ENCODE measurements at regions not wholly inside any gene's neighbourhood (a gene's known extent, or its start where the extent isn't known, plus 50 kb on each side); places are given as distances from the start of the nearest gene placed in this dataset.
"Not testable (repeated sequence)": the region's sequence is repeated elsewhere in the genome, so short reads cannot be mapped to it uniquely, and the experiment has no call there.

DNA sequence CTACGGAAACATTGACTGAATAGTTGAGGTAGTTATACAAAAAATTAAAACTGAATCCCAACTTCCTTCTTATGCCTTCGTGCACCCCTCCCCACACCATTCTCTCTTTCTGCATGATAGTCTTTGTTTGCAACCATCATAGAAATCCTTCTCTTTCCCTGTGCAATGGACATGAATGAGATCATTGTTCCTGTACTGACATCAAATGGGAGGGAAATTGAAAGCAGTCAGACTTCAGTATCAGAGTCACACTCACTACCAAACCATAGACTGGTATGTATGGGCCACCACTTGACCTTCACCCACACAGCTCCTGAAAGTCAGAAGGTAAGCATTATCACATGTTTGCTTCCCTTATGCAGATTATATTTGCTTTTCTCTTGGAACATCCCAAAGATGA is 782.8 kb downstream of the BCL11A start:
- DNase-seq, result no peak

DNA sequence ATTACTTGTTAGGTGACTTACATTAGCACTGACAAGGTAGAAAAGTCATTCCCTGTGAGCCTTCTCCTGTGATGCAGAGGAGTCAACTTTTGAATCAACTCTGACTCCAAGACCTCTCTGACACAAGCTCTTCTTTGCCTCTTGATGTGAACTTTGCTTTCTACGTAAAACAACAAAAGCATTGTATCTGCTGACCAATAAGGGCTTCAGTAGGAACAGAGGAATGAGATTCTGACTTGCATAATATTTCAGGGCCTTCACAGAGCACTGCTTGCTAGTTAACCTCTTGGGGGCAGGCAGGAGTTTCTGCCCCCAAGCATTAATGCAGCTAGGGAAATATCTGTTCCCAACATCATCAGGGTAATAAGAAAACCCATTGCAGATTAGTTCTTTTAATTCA is 791.5 kb downstream of the BCL11A start:
- DNase-seq, result no peak

DNA sequence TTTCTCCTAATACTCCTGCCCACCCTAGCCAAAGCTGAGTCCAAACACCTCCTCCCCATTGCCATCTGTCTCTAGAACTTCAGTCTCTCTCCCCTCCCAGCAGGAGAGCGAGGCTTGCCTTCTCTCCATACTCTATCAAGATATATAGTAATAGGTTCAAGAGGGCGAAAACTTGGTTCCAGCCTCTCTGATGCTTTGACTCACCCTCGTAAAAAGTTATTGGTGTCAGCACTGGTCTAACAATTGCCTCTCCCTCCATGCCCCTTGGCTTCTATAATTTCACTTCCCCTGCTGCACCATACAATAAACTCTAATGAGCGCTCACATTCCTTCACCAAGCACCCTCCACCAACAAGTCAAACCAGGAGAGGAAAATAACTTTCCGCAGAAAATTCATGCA is 797.3 kb downstream of the BCL11A start:
- DNase-seq, result no peak

DNA sequence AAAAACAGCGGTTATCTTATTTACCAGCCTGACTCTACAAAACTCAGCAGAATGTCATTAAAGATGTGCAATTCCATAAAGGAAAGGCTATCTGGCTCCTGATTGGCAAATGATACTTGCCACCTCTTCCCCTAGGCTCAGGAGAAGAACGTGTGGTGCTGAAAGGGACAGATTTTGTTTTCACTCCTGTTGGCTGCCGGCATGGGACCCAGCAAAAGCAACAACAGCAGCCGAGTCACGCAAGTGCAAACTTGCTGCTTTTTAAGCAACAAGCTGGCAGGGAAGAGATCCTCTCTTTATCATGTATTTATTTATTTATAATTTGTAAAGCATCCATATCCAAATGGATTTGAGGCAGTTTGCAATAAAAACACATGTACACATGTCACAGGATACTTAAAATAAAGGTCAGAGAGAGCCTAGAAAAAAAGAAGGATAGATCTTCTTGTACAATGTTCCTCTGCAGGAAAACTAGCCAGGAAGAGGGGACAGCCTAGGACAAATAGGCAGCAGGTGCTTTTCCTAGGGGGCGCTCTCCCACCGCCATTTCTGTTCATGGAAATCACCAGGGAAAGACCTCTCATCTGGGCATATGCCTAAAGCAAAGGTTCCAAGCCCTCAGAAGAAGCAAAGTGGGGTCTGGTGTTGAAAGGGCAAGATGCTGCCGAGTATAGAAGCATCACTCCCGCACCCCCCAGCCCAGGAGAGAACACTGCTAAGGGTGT is 799.3 kb downstream of the BCL11A start:
- no peak for DNase-seq

DNA sequence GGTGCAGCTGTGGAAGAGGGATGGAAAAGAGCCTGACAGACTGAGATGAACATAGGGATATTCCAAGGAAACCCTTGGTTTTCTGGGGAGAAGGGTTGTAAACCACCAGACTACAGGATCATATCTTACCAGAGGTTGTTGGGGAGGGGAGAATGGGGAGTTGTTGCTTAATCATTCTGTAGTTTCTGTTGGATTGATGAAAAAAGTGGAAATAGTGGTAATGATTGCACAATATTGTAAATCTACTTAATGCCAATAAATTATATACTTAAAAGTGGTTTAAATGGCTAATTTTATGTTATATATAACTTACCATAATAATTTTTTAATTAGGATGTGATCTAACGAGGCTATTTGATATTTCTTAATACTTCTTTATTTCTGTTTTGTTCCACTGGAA is 800.9 kb downstream of the BCL11A start:
- no peak for DNase-seq

DNA sequence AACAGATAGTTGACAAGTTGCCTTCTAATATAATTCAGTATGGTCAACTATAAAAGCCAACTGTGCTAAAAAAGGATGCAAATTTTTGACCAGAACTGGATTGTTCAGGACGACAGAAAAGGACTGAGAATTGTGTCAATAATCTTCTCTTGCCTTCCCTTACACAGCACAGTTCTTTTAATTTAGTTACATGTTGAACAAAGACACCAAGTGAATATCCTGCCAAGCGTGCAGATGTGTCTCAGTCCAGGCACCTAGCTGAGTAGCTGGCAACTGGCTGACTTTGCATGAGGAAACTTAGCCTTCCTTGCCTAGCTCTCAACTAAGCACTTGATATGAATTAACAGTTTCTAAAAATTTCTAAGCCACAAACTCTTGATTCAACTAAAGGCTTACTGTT is 801.4 kb downstream of the BCL11A start:
- no peak for DNase-seq

DNA sequence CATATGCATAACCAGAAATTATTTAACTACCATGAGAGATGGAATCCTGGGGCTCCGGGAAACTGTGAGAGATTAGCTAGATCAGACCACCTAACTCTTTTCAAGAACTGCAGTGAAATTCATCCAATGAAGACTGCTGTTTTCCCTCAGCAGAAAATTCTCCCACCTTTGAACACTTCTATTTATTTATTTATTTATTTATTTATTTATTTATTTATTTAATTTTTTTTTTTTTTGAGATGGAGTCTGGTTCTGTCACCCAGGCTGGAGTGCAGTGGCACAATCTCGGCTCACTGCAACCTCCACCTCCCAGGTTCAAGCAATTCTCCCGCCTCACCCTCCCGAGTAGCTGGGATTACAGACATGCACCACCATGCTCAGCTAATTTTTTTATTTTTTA is 802.2 kb downstream of the BCL11A start:
- DNase-seq, result not testable (repeated sequence)

DNA sequence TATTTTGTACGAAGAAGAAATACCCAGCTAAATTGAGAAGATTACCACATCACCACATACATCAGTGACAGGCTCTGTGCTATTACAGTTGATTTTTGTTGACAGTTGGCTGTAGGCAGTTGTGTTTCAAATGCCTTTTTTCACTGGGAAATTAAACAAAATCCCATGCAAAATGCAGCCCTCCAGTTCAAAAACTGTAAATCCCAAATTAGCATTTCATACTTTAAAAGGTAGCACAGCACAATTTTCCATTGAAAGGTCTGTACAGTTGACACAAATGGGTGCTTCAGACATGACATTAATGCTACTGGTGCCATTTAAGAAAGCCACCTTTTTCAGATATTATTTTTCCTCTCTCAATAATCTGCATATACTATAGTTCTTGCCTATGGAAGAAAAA is 807.2 kb downstream of the BCL11A start:
- no peak for DNase-seq

DNA sequence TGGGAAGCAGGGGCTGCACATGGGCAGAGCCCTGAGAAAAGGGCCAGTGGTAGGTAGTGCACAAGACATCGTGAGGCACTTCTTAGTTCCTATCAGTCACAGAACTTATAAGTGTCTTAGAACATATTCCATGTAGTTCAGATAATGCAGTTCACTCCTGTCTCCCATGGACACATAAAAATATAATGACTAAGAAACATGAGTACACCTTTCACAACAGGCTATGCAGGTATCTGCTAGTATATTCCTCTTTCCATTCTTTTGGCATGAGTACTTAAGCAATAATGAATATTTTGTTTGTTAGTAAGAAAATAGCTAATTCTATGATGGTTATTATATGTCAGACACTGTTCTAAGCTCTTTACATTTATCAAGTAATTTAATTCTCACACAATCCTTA is 808.4 kb downstream of the BCL11A start:
- DNase-seq, result no peak

DNA sequence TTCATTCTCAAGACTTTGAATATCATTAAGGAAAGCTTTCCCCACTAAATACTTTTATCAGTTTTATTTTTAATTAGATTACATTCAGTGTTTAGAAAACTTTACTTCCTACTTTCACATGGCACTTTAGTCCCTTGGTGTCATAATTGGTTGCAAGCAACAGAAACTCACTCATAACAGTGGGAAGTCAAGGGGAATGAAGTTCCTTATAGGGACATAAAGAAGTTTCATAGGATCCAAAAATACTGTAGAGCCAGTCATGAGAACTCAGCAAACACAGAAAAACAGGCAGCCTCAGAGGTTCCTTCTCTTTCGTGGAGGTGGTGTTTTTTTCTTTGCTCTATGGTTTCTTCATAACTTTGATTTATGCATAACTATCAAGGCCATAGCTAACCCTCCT is 809.0 kb downstream of the BCL11A start:
- no peak for DNase-seq

DNA sequence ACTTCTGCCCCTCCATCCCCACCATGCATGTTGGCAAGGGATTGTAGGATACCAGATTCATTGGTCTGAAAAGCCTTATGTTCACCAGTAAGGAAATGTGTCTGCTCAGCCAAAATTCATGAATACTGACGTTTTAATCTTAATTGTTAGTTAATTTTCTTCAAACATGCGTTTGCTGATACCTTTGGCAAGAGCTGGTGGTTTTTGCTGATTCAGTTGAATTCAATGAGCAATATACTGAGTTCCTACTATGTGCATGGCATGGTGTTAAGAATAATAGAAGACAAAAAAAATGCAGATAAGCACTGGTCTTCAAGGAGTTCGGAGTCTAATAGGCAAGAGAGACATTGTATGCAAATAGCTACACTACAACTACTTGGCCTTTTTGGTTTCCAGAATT is 811.6 kb downstream of the BCL11A start:
- no peak for DNase-seq

DNA sequence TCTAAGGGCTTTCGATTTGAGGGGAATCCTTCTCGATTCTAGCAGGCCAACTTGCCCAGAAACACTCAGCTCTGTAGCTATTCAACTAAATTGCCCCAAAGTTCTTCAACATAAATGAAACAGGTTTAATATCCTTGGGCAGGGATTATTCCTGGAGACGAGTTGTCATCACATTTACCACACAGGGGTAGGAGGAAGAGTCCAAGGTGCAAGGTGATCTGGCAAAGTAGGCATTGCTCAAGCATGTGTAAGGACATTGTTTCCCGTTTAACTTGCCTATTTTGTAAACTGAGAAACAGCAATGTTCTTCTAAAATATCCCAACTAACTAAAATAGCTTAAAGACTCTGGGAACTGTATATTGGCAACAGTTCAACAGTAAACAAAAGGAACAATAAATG is 814.3 kb downstream of the BCL11A start:
- no peak for DNase-seq

DNA sequence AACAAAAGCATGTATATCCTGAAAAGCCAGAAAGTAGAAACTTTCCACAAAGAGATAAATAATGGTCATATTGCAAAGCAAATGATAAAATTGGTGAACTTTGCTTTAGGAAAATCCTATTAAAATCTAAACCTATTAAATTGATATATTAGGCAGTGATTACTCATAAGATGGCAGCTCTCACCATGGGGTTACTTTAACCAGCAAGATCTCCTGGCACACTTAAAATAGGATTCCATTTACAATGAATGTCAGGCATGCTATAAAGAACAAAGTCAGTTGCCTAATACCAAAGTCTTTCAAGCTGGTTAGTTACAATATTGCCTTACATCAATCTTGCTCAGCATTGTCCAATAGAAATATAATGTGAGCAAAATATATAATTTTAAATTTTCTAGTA is 816.2 kb downstream of the BCL11A start:
- no peak for DNase-seq

DNA sequence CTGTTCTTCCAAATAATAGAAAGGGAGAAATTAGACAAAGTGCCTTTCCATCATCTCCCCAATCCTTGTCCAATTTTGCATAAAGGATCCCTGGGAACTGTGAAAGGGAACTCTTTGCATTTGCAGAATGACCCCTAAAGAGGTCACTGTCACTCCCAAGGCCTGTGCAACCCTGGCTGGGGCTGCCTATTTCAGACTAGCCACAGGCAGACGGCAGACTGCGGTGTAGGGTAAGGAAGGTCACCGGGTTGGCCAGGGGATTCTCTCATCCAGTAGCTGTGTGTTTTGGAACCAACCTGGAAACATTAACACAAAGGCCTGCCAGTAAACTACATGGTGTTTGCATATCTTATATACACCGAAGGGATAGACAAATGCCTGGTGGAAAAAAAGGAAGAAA is 818.7 kb downstream of the BCL11A start:
- no peak for DNase-seq

DNA sequence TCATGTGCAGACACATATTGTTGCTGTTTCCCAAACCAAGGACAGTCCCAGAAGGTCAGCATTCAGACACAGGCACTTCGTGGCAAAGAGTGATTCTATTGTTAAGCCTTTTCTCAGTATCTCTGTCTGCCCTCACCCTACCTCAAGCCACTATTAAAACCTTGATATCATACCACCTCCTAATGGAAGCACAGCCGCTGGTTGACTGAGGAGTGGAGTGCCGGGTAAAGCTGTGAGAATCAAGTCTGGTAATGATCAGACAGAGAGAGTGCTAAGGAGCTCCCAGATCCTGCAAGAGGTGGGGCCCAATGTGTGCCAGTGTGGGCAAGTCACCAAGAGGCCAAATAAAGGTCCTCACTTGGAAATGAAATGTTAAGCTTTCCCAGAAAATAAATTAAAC is 819.5 kb downstream of the BCL11A start:
- DNase-seq, result no peak

DNA sequence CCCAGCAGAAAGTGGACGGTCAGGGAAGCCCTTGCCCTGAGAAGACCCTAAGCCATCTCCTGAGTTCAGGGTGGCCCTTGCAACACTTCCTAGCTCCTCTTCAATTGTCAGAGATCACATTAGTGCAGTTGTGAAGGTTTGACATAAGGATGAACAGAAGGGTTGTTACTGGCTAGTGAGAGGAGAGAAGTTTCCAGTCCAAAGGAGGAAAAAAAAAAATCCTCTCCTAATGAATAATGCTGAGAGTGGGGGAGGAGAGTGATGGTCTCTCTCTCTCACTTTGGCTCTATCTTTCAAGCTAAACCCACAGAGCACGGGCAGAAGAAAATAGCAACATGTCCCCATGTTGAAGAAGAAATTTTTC is 819.9 kb downstream of the BCL11A start:
- no peak for DNase-seq

DNA sequence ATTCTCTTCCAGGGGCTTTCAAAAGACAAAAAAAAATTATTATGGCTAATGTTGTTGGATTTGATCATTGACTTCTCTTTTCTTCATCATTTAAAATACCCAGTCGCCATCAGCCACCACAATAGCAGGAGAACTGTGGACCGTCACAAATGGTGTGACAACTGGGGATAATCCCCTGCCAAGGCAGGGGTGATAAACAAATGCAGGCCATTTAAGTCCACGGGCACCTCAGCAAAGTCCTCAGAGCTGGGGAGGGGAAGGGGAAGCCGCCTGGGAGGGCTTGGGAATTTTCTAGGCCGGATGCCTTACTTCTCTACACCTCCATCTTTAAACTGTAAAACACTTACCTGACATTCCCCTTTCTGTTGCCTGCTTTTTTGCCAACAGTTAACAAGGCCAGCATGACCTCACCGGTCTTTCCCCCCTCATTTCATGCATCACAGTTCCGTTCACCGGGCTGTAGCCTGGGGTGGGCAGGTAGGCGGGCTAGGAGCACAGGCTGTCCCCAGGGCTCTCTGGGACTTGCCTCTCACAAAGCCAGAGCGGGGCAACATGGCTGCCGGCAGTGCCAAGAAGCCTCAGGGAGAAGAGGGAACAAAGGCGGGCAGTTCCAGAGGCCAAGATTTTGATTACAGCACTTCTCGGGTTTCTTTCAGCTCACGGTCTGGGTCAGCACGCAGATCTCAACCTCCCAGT is 820.4 kb downstream of the BCL11A start:
- DNase-seq, result no peak

DNA sequence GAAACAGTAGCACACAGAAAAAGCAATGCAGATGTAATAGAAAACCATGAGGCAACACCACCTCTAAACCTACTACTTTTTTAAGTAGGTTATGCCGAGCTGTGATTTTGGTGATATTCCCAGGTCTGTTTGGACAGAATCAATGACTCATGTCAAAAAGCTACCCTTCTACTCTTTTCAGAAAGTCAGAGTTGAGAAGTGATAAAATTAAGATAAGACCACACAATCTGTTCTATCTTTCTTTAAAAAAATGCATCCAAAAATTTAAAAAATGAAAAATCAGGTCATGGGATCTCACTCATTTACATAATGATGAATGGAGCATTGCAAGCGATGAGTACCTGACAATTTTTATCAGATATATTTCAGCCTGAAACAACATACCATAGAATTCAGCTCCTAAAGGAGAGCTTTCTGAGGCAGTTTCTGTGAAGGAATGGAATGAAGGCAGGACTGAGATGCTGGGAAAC is 826.3 kb downstream of the BCL11A start:
- no peak for DNase-seq

DNA sequence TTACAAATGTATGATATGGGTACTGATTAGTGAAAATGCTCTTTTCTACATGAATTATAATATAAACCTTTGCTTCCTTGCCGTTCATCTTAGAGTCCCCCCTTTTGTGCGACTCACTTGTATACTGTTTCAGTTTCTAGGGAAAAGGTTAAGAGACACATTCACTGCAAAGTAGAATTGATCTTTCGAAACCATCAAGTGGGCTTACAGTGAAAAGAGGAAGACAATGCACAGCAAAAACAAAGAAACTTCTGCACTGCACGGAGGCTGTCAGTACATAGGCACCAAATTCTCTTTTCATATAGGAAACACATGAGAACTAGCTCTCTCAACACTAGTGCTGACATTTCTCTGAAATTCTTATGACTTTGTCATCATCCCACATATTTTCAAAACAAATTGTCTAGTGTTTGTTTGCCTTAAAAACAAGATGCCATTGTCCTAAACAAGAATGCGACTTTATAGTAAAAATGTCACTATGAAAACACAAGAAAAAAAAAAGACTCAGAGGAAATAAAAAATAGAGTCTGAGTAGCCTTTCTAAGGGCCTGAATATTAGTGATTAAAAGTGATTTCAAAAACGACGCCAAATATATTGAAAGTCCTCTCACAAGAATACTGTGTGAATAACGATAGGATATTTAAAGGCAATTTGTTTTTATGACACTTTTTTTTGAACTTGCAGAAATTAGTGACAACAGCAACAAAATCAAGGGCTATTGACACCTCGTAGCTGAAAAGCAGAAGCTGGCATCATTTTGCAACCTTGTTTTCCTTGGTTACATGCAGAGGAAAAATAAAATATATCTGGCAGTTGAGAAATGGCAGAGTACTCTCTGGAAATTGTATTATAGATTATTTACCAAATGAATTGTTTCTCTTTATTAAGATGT is 827.0 kb downstream of the BCL11A start:
- DNase-seq, result no peak

DNA sequence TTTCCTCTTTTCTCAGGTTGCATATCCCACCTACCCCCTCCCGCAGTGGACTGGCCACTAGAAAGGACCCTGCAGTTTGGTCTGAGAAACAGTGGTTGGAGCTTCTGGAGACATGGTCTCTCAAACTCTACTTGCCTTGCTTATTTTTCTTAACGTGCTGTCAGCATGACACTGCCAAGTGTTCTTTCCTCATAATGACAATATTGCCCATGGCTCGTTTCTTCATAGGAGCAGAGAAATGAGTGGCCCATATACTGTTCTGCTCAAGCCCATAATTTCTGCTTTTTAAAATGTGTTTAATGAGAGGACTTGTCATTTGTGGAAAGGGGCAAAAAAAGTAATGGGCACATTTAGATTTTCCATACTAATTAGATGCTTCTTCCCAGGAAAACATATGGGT is 828.7 kb downstream of the BCL11A start:
- no peak for DNase-seq

DNA sequence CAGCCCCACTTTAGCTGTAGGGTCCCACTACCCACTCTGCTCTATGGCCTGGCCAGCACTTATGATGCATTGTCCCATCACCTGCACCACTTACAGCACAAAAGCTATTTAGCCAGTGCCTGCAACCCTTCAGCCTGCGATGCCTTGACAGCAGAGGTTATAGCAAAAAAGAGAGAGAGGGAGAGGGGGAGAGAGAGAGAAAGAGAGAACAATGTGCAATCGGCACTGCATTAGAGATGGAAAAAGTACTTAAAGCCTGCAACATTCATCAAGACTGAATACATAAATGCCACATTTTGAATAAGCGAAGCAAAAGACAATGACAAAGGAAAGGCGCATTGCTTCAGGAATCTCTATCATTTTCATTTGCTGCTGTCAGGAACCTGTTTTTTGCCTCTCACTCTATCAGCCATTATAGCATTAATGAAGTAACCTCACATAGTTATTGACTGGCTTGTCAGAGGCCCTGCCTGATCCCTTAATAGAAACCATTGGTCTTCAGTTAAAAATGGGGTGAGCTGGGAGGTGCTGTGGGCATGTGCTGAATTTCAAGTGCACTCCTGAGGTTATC is 833.1 kb downstream of the BCL11A start:
- DNase-seq, result no peak

DNA sequence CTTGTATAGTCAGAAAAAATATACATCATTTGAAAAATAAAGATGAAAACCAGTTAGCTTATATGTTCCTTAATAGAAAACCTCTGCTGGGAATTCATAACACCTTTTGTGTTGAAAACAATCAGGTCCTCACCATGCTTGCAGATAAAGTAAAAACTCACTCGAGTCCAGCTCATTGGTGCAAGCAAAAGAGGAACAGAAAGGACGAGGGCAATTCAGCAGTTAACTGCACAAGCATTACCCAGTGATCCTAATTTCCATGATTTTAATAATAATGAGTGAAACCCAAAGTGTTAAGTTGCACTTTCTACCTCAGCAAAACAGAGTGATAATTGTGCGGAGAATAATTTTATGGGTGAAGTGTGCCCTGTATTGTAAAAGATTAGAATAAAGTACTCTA is 839.9 kb downstream of the BCL11A start:
- no peak for DNase-seq

DNA sequence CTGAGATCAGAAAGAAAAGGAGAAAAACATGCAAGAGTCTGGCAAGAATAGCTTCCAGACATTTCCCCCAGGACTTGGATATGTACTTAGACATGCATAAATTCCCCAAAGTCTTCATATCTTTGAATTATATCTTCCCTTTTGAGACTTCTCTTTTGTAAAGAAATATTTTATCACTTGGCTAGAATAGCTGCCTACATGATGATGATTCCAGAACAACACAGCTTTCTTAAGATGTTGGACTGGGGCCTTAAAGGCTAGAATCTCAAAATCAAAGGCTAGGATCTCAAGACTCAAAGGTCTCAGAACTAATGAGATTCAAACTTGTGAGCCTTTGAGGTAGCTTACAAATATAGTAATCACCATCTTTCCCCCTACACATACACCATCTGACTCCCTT is 842.3 kb downstream of the BCL11A start:
- DNase-seq, result no peak

DNA sequence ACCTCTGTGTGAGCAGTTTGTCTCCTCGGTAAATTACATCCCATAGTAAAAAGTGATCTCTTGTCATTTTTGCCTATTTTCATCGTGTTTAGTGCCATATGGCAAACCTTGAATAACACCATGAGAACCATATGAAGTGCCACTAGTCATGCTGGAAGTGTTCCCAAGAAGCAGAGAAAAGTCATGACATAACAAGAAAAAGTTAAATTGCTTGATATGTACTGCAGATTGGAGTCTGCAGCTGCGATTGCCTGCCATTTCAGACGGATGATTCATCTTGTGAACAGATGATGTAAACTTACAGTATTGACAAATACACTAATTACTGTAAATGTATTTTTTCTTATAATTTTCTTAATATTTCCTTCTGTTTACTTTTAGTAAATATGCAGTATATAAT is 846.7 kb downstream of the BCL11A start:
- DNase-seq, result no peak
